ENCODE measurements at regions not wholly inside any gene's neighbourhood (a gene's known extent, or its start where the extent isn't known, plus 50 kb on each side); places are given as distances from the start of the nearest gene placed in this dataset.

GRCh38 chr9:81293651-81294050 lies 395.7 kb downstream of the TLE1 start:
- DNase-seq (ENCODE audit: low spot score in 2 of 2): no peak
- Mint-ChIP-seq H3K27ac (ENCODE audit: low read depth) (no peak overlapping the region), H3K36me3 (ENCODE audit: insufficient read depth) (no peaks in the 10 kb centered on the region), H3K27me3 (no peaks in the 10 kb centered on the region), H3K4me3 (no peak overlapping the region), H3K4me1 (no peaks in the 10 kb centered on the region), H3K9me3 (peaks cover 15% of the 10 kb centered on the region)
- no peak for ATAC-seq (replicated peaks; ENCODE audit: extremely low read depth, poor library complexity, severe bottlenecking)

- Mint-ChIP-seq H3K4me3 (no peak overlapping the region), H3K36me3 (ENCODE audit: insufficient read depth) (no peaks in the 10 kb centered on the region), H3K9me3 (peaks cover 22% of the 10 kb centered on the region), H3K27me3 (no peaks in the 10 kb centered on the region), H3K4me1 (no peaks in the 10 kb centered on the region), H3K27ac (ENCODE audit: low read depth) (no peak overlapping the region)
- no peak for ATAC-seq (replicated peaks; ENCODE audit: extremely low read depth, poor library complexity, severe bottlenecking)
- no peak for DNase-seq (ENCODE audit: low spot score in 2 of 2)
These were observed 397.1 kb downstream of the TLE1 start for GRCh38 chr9:81292056-81292805.

GRCh38 chr9:81289622-81290021 lies 399.7 kb downstream of the TLE1 start:
- Mint-ChIP-seq H3K4me1 (no peaks in the 10 kb centered on the region), H3K4me3 (no peak overlapping the region), H3K27me3 (no peaks in the 10 kb centered on the region), H3K36me3 (ENCODE audit: insufficient read depth) (peaks cover 1% of the 10 kb centered on the region), H3K27ac (ENCODE audit: low read depth) (no peak overlapping the region), H3K9me3 (peaks cover 21% of the 10 kb centered on the region)
- no peak for ATAC-seq (replicated peaks; ENCODE audit: extremely low read depth, poor library complexity, severe bottlenecking)
- DNase-seq (ENCODE audit: low spot score in 2 of 2): no peak

- H3K36me3 Mint-ChIP-seq (ENCODE audit: insufficient read depth): no peaks in the 10 kb centered on the region
- H3K27me3 Mint-ChIP-seq: no peaks in the 10 kb centered on the region
- H3K4me1 Mint-ChIP-seq: no peaks in the 10 kb centered on the region
- no peak overlapping the region for H3K27ac Mint-ChIP-seq (ENCODE audit: low read depth)
- H3K4me3 Mint-ChIP-seq: no peak overlapping the region
- ATAC-seq (replicated peaks; ENCODE audit: extremely low read depth, poor library complexity, severe bottlenecking) (no peak), DNase-seq (ENCODE audit: low spot score in 2 of 2) (no peak)
- peaks cover 22% of the 10 kb centered on the region for H3K9me3 Mint-ChIP-seq
These were observed 421.3 kb downstream of the TLE1 start for GRCh38 chr9:81268048-81268447.

GRCh38 chr9:81266674-81267073 lies 422.7 kb downstream of the TLE1 start:
- ATAC-seq (replicated peaks; ENCODE audit: extremely low read depth, poor library complexity, severe bottlenecking) (no peak), DNase-seq (ENCODE audit: low spot score in 2 of 2) (no peak)
- no peaks in the 10 kb centered on the region for H3K36me3 Mint-ChIP-seq (ENCODE audit: insufficient read depth)
- no peaks in the 10 kb centered on the region for H3K4me1 Mint-ChIP-seq
- H3K4me3 Mint-ChIP-seq: no peak overlapping the region
- peaks cover 22% of the 10 kb centered on the region for H3K9me3 Mint-ChIP-seq
- H3K27ac Mint-ChIP-seq (ENCODE audit: low read depth): no peak overlapping the region
- no peaks in the 10 kb centered on the region for H3K27me3 Mint-ChIP-seq

GRCh38 chr9:81266086-81266485 lies 423.3 kb downstream of the TLE1 start:
- Mint-ChIP-seq H3K9me3 (peaks cover 22% of the 10 kb centered on the region), H3K27ac (ENCODE audit: low read depth) (no peak overlapping the region), H3K36me3 (ENCODE audit: insufficient read depth) (no peaks in the 10 kb centered on the region), H3K27me3 (no peaks in the 10 kb centered on the region), H3K4me3 (no peak overlapping the region), H3K4me1 (no peaks in the 10 kb centered on the region)
- ATAC-seq (replicated peaks; ENCODE audit: extremely low read depth, poor library complexity, severe bottlenecking) (no peak), DNase-seq (ENCODE audit: low spot score in 2 of 2) (no peak)

GRCh38 chr9:81264516-81264915 lies 424.8 kb downstream of the TLE1 start:
- H3K36me3 Mint-ChIP-seq (ENCODE audit: insufficient read depth): no peaks in the 10 kb centered on the region
- no peak for ATAC-seq (replicated peaks; ENCODE audit: extremely low read depth, poor library complexity, severe bottlenecking)
- H3K27me3 Mint-ChIP-seq: no peaks in the 10 kb centered on the region
- DNase-seq (ENCODE audit: low spot score in 2 of 2): no peak
- H3K4me3 Mint-ChIP-seq: no peak overlapping the region
- H3K27ac Mint-ChIP-seq (ENCODE audit: low read depth): no peak overlapping the region
- H3K9me3 Mint-ChIP-seq: peaks cover 27% of the 10 kb centered on the region
- H3K4me1 Mint-ChIP-seq: no peaks in the 10 kb centered on the region

- DNase-seq (ENCODE audit: low spot score in 2 of 2): no peak
- ATAC-seq (replicated peaks; ENCODE audit: extremely low read depth, poor library complexity, severe bottlenecking): no peak
- Mint-ChIP-seq H3K27me3 (no peaks in the 10 kb centered on the region), H3K36me3 (ENCODE audit: insufficient read depth) (no peaks in the 10 kb centered on the region), H3K27ac (ENCODE audit: low read depth) (no peak overlapping the region), H3K4me1 (no peaks in the 10 kb centered on the region), H3K9me3 (peaks cover 11% of the 10 kb centered on the region), H3K4me3 (no peak overlapping the region)
These were observed 429.5 kb downstream of the TLE1 start for GRCh38 chr9:81259896-81260295.

GRCh38 chr9:81256368-81256767 lies 433.0 kb downstream of the TLE1 start:
- H3K27me3 Mint-ChIP-seq: no peaks in the 10 kb centered on the region
- no peaks in the 10 kb centered on the region for H3K36me3 Mint-ChIP-seq (ENCODE audit: insufficient read depth)
- peaks cover 11% of the 10 kb centered on the region for H3K9me3 Mint-ChIP-seq
- no peak for DNase-seq (ENCODE audit: low spot score in 2 of 2)
- no peak overlapping the region for H3K27ac Mint-ChIP-seq (ENCODE audit: low read depth)
- ATAC-seq (replicated peaks; ENCODE audit: extremely low read depth, poor library complexity, severe bottlenecking): no peak
- no peaks in the 10 kb centered on the region for H3K4me1 Mint-ChIP-seq
- no peak overlapping the region for H3K4me3 Mint-ChIP-seq

GRCh38 chr9:81250606-81251005 lies 438.7 kb downstream of the TLE1 start:
- no peak for ATAC-seq (replicated peaks; ENCODE audit: extremely low read depth, poor library complexity, severe bottlenecking)
- Mint-ChIP-seq H3K4me3 (no peak overlapping the region), H3K9me3 (peaks cover 11% of the 10 kb centered on the region), H3K4me1 (no peaks in the 10 kb centered on the region), H3K27ac (ENCODE audit: low read depth) (no peak overlapping the region), H3K27me3 (no peaks in the 10 kb centered on the region), H3K36me3 (ENCODE audit: insufficient read depth) (no peaks in the 10 kb centered on the region)
- DNase-seq (ENCODE audit: low spot score in 2 of 2): no peak

GRCh38 chr9:81250041-81250440 lies 439.3 kb downstream of the TLE1 start:
- H3K4me1 Mint-ChIP-seq: no peaks in the 10 kb centered on the region
- no peaks in the 10 kb centered on the region for H3K27me3 Mint-ChIP-seq
- no peak for ATAC-seq (replicated peaks; ENCODE audit: extremely low read depth, poor library complexity, severe bottlenecking)

GRCh38 chr9:81245254-81245956 lies 443.9 kb downstream of the TLE1 start:
- Mint-ChIP-seq H3K27ac (ENCODE audit: low read depth) (no peak overlapping the region), H3K36me3 (ENCODE audit: insufficient read depth) (no peaks in the 10 kb centered on the region), H3K9me3 (peaks cover 25% of the 10 kb centered on the region), H3K4me3 (no peak overlapping the region), H3K27me3 (no peaks in the 10 kb centered on the region), H3K4me1 (no peaks in the 10 kb centered on the region)
- ATAC-seq (replicated peaks; ENCODE audit: extremely low read depth, poor library complexity, severe bottlenecking) (no peak), DNase-seq (ENCODE audit: low spot score in 2 of 2) (no peak)

More at GRCh38 chr9:81250041-81250440, 439.3 kb downstream of the TLE1 start:
- Mint-ChIP-seq H3K27ac (ENCODE audit: low read depth) (no peak overlapping the region), H3K4me3 (no peak overlapping the region), H3K36me3 (ENCODE audit: insufficient read depth) (no peaks in the 10 kb centered on the region), H3K9me3 (peaks cover 11% of the 10 kb centered on the region)
- DNase-seq (ENCODE audit: low spot score in 2 of 2): no peak

- DNase-seq (ENCODE audit: low spot score in 2 of 2): no peak
- H3K27ac Mint-ChIP-seq (ENCODE audit: low read depth): no peak overlapping the region
- H3K4me1 Mint-ChIP-seq: no peaks in the 10 kb centered on the region
- no peaks in the 10 kb centered on the region for H3K36me3 Mint-ChIP-seq (ENCODE audit: insufficient read depth)
- H3K4me3 Mint-ChIP-seq: no peak overlapping the region
- ATAC-seq (replicated peaks; ENCODE audit: extremely low read depth, poor library complexity, severe bottlenecking): no peak
- H3K27me3 Mint-ChIP-seq: no peaks in the 10 kb centered on the region
- H3K9me3 Mint-ChIP-seq: peaks cover 25% of the 10 kb centered on the region
These were observed 444.7 kb downstream of the TLE1 start for GRCh38 chr9:81244631-81245030.

Measured in central memory CD8-positive, alpha-beta T cell (primary cell).